ENCODE measurements at regions not wholly inside any gene's neighbourhood (a gene's known extent, or its start where the extent isn't known, plus 50 kb on each side); places are given as distances from the start of the nearest gene placed in this dataset.

GRCh38 chr1:222054416-222054815, 312.5 kb upstream of the DUSP10 start:
- TF ChIP-seq, protein P1, sequence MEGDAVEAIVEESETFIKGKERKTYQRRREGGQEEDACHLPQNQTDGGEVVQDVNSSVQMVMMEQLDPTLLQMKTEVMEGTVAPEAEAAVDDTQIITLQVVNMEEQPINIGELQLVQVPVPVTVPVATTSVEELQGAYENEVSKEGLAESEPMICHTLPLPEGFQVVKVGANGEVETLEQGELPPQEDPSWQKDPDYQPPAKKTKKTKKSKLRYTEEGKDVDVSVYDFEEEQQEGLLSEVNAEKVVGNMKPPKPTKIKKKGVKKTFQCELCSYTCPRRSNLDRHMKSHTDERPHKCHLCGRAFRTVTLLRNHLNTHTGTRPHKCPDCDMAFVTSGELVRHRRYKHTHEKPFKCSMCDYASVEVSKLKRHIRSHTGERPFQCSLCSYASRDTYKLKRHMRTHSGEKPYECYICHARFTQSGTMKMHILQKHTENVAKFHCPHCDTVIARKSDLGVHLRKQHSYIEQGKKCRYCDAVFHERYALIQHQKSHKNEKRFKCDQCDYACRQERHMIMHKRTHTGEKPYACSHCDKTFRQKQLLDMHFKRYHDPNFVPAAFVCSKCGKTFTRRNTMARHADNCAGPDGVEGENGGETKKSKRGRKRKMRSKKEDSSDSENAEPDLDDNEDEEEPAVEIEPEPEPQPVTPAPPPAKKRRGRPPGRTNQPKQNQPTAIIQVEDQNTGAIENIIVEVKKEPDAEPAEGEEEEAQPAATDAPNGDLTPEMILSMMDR (tag by site-specific recombination; IDR thresholded peaks at IDR 0.05) = no peak
- TF ChIP-seq ZNF561 (tag by site-specific recombination; IDR thresholded peaks at IDR 0.05; ENCODE audit: borderline replicate concordance) (no peak), SALL2 (tag by site-specific recombination; IDR thresholded peaks at IDR 0.05; ENCODE audit: borderline replicate concordance) (no peak)
- TF ChIP-seq, protein P2, sequence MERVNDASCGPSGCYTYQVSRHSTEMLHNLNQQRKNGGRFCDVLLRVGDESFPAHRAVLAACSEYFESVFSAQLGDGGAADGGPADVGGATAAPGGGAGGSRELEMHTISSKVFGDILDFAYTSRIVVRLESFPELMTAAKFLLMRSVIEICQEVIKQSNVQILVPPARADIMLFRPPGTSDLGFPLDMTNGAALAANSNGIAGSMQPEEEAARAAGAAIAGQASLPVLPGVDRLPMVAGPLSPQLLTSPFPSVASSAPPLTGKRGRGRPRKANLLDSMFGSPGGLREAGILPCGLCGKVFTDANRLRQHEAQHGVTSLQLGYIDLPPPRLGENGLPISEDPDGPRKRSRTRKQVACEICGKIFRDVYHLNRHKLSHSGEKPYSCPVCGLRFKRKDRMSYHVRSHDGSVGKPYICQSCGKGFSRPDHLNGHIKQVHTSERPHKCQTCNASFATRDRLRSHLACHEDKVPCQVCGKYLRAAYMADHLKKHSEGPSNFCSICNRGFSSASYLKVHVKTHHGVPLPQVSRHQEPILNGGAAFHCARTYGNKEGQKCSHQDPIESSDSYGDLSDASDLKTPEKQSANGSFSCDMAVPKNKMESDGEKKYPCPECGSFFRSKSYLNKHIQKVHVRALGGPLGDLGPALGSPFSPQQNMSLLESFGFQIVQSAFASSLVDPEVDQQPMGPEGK (tag by site-specific recombination; IDR thresholded peaks at IDR 0.05) = no peak

Measured in HEK293 (cell line).